ENCODE measurements at regions not wholly inside any gene's neighbourhood (a gene's known extent, or its start where the extent isn't known, plus 50 kb on each side); places are given as distances from the start of the nearest gene placed in this dataset.

DNA sequence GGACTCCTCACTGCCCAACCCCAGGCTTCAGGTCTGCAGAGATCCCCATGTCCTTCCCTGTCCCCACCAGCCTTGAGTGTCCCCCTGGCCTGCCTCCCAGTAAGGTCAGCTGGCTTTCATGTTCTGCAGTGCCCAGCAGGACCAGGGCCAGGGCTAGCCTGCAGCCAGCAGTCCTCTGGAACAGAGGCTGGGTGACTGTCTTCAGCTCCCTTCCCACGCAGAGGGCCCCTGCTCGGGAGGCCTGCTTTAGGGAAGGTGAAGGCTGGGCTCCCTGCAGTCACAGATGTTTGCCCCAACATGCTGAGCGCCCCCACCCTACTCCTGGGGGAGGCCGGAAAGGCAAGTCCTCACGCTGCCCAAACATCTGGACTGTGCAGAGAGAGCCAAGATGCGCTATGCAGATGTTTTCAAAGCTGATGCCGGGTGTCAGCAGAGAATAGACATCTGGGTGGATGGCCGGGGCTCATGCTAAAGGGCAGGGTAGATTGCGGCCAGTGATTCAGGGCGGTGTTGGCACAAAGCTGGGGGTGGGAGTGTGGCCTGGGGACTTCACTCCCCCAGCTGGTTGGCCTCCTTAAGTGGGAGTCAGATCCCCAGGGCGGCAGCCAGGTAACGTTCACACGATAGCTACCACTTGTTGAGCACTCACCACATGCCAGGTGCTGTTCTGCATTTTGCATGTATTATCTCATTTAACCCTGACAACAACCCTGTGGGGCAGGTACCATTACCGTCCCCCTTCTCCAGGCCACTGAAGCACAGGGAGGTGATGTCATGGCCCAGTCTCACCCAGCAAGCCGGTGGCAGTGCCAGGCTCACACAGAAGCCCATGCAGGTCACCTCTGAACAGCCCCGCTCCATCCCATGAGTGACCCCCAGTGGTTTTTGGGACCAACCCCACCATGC, 71.2 kb upstream of the COL13A1 start:
- Histone ChIP-seq H3K4me3 (no peak overlapping the region), H3K27me3 (no peaks in the 10 kb centered on the region), H3K9me3 (no peaks in the 10 kb centered on the region), H3K36me3 (no peaks in the 10 kb centered on the region), H3K27ac (peak overlapping the region; percentile 82 to 91), H3K4me1 (peaks cover 0 to 78% (median 75%) of the 10 kb centered on the region in 4 donors)
- intact Hi-C loops (cut with DNase I; ENCODE audit: low total_unique reads), result no loop called here
- peak in 1 of 2 donors; percentile 87 for DNase-seq
- TF ChIP-seq CTCF (IDR thresholded peaks at IDR 0.05), result no peak

- DNase-seq, result peak in 1 of 2 donors; percentile 91
- Histone ChIP-seq H3K27me3 (no peaks in the 10 kb centered on the region), H3K4me3 (no peak overlapping the region), H3K4me1 (peaks cover 0 to 85% (median 81%) of the 10 kb centered on the region in 4 donors), H3K9me3 (no peaks in the 10 kb centered on the region), H3K27ac (peak overlapping the region; percentile 82 to 91), H3K36me3 (no peaks in the 10 kb centered on the region)
- peak; percentile 35 to 45 for TF ChIP-seq CTCF (IDR thresholded peaks at IDR 0.05)
- intact Hi-C loops (cut with DNase I; ENCODE audit: low total_unique reads), result no loop called here
Measured at GRCh38 chr10:69731184-69731583, 70.5 kb upstream of the COL13A1 start.

DNA sequence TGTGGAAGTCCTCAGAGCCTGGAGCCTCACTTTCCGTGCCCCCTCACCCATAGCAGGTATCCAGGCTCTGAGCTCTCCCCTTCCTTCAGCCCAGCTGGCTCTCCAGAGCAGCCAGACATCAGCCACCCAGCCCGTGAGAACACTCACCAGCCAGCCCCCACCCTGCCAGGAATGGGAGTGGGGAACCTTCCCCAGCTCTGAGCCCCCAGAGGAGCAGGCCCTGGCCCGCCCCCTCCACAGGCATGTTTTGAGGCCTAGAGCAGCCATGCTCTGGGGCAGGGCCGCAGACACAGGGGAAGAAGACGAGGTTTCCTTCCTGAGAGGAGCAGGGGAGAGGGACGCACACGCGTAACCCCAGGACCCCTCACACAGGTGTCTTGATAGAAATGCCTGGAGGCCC, 70.0 kb upstream of the COL13A1 start:
- TF ChIP-seq CTCF (IDR thresholded peaks at IDR 0.05), result no peak
- Histone ChIP-seq H3K27me3 (no peaks in the 10 kb centered on the region), H3K36me3 (no peaks in the 10 kb centered on the region), H3K27ac (peak overlapping the region; percentile 82 to 91), H3K4me1 (peaks cover 0 to 90% (median 85%) of the 10 kb centered on the region in 4 donors), H3K9me3 (no peaks in the 10 kb centered on the region), H3K4me3 (no peak overlapping the region)
- no peak for DNase-seq
- intact Hi-C loops (cut with DNase I; ENCODE audit: low total_unique reads), result no loop called here

DNA sequence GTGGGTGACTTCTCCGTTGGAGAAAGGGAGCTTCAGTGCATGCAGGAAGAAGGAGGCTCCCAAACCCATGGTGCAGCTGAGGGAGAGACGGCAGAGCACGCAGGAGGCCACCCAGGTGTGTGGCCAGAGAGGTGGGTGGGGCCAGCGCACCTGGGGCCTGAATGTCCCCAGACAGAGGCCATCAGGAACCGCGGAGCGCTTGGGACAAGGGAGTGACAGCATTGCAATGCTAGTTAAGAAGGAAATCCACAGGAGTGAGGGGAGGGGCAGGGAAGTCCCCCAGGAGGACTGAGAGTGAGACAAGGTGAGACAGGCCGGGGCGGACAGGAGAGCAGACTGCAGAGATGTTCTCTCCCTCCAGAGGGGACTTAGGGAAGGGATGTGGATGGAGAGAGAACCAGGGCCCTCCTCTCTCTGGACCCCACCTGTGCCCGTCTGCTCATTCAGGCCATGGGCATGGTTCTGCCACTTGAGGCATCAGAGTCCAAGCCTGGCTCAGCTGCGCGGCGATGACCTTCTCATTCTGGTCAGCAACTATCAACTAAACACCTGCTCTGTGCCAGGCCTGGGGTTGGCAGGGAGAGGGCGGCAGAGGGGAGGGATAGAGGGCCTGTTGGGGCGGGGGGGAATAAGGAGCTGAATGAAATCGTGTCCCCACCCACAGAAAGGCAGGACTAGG, 69.4 kb upstream of the COL13A1 start:
- TF ChIP-seq CTCF (IDR thresholded peaks at IDR 0.05), result peak in 1 of 2 experiments; percentile 9
- Histone ChIP-seq H3K27me3 (no peaks in the 10 kb centered on the region), H3K27ac (peak overlapping the region; percentile 82 to 91), H3K4me1 (peaks cover 0 to 96% (median 90%) of the 10 kb centered on the region in 4 donors), H3K9me3 (no peaks in the 10 kb centered on the region), H3K36me3 (no peaks in the 10 kb centered on the region), H3K4me3 (no peak overlapping the region)
- intact Hi-C loops (cut with DNase I; ENCODE audit: low total_unique reads), result no loop called here
- DNase-seq, result no peak

GRCh38 chr10:69732826-69733150, 68.9 kb upstream of the COL13A1 start:
- peak overlapping the region; percentile 82 to 91 for H3K27ac ChIP-seq
- no peaks in the 10 kb centered on the region for H3K9me3 ChIP-seq
- intact Hi-C loops (cut with DNase I; ENCODE audit: low total_unique reads), result no loop called here
- no peak for DNase-seq
- no peaks in the 10 kb centered on the region for H3K27me3 ChIP-seq
- no peak for TF ChIP-seq CTCF (IDR thresholded peaks at IDR 0.05)
- H3K36me3 ChIP-seq, result no peaks in the 10 kb centered on the region
- peaks cover 0 to 100% (median 92%) of the 10 kb centered on the region in 4 donors for H3K4me1 ChIP-seq
- H3K4me3 ChIP-seq, result no peak overlapping the region

Measured in tibial artery (tissue), 4 donors.